NCI-H510A (cell line): ENCODE measurements at regions not wholly inside any gene's neighbourhood (a gene's known extent, or its start where the extent isn't known, plus 50 kb on each side); places are given as distances from the start of the nearest gene placed in this dataset.

Experiments used
- DNase-seq: peaks from one replicate; lab custom pipeline; 2025; lab: John Stamatoyannopoulos, UW

DNA sequence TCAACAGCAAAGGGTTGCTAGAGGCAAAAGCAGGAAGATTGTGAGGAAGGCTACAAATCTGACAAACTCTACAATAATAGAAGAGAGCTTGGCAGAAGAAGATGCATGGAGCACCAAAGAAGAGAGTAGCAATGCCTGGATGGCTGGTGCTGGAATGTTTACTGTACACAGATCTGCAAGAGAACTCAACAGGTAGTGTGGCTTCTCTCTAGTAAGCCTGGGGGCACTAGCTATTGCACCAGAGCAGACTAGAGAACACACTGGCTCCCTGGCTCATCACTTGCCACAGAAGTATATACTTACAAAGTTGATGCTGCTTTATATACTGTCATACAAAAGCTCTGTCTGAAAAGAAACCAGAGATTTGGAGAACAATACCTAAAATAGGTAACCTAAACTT, 475.0 kb upstream of the NCAM2 start:
- no peak for DNase-seq

GRCh38 chr21:20527731-20528460, 470.3 kb upstream of the NCAM2 start:
- no peak for DNase-seq

- no peak for DNase-seq
These were observed 461.1 kb upstream of the NCAM2 start for GRCh38 chr21:20537130-20537529.

DNA sequence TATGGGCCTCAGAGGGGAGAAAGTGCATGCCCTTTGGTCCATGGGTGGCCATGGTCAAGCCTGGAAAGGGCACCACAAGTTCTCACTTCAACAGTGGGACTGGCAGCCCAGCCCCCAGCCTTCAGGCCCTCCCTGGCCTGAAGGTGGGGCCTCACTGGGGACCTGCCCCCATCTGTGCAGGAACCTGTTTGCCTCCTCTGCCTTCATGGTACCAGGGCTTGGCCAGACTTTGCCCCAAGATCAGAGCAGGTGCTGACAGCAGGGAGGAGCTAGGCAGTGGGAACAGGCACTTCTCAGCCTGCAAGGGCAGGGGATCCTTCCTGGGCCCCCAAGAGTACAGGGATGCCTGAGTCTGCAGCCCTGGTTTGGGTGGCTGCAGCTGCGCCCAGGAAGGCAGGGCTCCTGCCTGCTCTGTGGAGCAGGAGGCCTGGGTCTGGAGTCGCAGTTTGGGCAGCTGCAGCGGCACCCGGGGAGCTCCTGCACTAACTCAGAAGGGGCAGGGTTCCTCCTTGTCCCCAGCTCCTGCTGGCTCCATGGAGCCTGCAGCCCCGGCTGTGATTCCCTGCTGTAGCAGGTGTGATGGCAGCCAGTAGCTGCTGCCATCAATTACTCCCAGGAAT, 460.1 kb upstream of the NCAM2 start:
- no peak for DNase-seq

DNA sequence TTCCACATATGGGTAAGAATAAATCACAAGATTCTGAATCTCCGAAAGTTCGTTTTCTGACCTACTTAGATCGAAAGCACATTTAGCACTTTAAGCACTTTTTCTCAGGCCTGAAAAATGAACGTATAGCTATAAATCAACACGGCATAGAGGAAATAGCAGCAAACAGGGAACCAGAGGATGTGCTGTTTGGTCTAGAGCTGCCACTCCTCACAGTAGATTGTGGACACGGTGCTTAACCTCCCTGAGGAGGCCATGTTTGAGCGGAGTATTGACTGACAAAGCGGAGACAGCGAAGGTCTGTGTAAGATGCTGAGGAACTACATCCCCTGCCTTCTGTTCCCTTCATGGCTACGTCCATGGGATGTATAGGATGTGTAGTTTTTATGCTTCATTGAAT, 452.8 kb upstream of the NCAM2 start:
- no peak for DNase-seq

GRCh38 chr21:20551939-20552338, 446.3 kb upstream of the NCAM2 start:
- no peak for DNase-seq

GRCh38 chr21:20554785-20555184, 443.4 kb upstream of the NCAM2 start:
- no peak for DNase-seq

- no peak for DNase-seq
These were observed 427.4 kb upstream of the NCAM2 start for GRCh38 chr21:20570824-20571232.

GRCh38 chr21:20572582-20572981, 425.6 kb upstream of the NCAM2 start:
- no peak for DNase-seq

GRCh38 chr21:20581361-20581760, 416.8 kb upstream of the NCAM2 start:
- DNase-seq = no peak

- DNase-seq = no peak
These were observed 406.9 kb upstream of the NCAM2 start for GRCh38 chr21:20591284-20591683.

DNA sequence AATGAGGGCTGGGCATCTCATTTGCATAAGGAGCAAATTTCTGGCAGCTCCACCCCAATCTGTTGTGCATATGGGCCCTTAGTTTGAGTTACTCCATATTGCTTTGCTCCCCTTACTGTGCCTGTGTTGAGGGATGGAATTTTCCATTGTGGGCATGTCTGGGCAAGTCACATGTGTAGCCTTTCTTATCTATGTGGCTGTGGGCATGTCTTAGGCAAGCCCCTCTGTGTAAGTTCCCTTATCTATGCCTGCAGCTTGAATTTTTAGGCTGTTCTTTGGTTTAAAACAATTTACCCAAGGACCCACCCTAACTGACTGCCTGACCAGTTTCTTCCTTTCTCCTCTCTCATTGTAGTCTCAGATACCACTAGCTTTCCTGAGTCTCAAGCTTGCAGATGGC, 405.7 kb upstream of the NCAM2 start:
- DNase-seq = no peak

DNA sequence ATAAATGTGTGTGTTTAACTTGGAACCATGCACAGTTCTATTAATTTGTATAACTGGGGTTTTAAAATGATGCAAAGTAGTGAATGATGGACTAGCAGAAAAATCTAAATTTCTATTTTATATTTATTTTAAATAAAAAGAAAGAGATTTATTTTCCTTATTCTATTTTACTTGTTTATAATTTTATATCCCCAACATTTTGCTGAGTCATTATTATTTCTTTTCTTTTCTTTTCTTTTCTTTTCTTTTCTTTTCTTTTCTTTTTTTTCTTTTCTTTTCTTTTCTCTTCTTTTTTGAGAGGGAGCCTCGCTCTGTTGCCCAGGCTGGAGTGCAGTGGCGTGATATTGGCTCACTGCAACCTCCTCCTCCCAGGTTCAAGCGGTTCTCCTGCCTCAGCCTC, 395.0 kb upstream of the NCAM2 start:
- DNase-seq = no peak

DNA sequence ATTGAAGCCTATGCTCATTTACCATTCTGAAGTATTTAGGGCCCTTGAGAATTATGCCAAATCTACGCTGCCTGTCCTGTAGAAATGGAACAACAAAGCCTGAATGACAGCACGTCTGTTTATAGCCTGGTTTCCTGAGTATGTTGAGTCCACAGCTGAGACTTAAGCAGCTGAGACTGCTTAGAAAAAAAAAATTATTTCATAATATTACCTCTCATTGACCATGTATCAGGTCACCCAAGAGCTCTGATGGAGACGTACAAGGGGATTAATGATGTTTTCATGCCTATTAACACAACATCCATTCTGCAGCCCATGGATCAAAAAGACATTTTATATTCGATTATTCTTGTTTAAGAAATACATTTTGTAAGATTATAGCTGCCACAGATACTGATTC, 387.2 kb upstream of the NCAM2 start:
- DNase-seq = no peak

GRCh38 chr21:20613654-20614053, 384.6 kb upstream of the NCAM2 start:
- no peak for DNase-seq

DNA sequence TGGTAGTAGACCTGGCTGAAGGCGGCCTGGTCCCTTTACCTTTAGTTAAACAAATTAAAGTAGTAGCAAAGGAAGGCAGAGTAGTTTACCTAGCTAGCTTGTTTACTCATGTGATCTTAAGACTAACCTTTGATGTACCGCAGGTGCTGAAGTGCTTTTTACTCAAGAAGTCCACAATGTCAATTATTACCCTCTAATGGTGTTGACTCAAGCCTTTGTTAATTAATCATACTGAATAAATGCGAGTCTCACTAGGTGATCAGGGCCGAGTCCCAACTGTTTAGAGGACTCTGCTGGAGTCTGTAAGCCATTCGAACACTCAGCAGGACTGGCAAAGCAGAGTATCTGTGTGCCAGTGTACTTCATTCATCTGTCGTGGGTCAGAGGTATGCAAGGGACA, 381.1 kb upstream of the NCAM2 start:
- peak; percentile 40 for DNase-seq

DNA sequence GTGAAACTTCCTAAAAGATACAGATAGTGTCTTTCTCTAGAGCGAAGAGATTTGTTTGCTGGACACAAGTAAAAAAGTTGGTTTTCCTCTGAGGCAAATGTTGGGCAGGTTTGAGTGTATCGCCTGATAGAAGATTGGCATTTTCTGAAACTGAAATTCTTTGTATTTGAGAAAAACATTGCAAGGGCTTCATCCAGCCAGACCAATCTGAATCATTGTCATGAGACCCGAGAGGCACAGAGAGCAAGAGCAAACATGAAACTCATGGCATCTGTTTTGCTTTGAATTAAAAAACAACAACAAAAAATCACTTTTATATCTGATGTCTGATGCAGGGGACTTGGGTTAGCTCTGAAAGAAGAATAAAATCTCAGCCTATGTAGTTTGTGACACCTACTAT, 379.3 kb upstream of the NCAM2 start:
- no peak for DNase-seq

DNA sequence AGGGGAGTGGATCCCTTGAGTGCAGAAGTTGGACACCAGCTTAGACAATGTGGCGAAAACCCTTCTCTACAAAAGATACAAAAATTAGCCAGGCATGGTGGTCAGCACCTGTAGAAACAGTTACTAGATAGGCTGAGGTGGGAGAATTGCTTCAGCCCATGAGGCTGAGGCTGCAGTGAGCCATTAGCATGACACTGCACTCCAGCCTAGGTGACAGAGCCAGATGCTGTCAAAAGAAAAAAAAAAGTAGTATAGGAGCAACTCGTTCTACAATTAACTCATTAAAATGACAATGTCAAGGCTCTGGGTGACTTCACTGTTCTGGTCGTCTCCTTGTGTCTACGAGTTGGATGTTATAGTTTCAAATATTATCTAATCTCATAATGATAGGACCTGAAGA, 370.6 kb upstream of the NCAM2 start:
- DNase-seq = no peak

DNA sequence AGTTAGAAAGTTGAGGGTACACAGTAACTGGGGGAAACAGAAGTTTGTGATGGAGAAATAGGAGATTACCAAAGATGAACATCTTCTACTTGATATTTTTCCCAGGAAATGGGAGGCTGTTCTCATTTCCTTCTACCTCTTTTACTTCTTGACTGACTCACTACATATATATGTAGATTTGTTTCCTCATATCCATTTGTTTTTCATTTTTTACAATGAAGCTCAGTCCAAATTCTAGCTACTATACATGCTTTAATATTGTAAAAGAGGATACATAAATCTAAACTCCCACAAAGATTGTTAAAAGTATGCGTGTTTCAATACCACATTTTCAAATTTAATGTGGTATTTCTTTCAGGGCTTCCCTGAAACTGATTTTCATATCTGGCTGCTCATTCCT, 366.6 kb upstream of the NCAM2 start:
- no peak for DNase-seq

GRCh38 chr21:20639026-20639425, 359.2 kb upstream of the NCAM2 start:
- no peak for DNase-seq

DNA sequence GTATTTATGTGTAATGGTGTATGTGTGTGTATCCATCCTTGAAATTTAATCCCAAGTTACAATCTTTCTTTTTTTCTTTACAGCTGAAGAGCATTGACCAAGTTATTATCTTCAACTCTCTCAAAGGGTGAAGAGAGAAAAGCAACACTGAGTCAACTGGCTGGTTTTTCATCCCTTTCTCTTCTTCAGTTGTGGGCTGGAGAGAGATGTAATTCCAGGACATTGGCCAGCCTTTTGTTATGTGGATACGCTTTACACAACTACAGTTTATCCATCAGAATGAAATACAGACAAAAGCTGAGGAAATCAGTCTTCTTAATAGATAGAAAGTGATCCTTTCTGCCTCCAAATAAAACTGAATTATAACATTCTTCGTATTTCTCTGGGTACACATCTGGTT, 357.0 kb upstream of the NCAM2 start:
- no peak for DNase-seq

GRCh38 chr21:20642681-20643080, 355.5 kb upstream of the NCAM2 start:
- DNase-seq = no peak

DNA sequence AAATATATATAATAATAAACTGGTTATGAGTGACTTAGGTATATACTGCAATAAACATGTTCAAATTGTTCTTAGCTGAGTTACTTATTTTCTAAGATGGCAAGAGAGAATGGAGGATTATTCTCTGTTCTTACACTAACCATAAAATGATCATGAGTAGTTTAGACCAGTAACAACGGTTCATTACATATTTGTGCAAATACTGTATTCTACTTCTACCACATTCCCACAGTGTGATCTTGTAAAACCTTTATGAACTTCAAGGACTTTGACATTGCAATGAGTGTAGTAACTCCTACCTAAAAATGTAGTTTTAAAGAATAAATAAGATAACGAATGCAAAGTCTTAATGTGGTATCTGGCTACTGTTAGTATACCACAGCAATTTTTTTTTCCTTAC, 353.7 kb upstream of the NCAM2 start:
- no peak for DNase-seq

- DNase-seq = no peak
These were observed 352.9 kb upstream of the NCAM2 start for GRCh38 chr21:20645344-20645743.
